Muscle of leg (tissue), 3 donors: ENCODE measurements at regions not wholly inside any gene's neighbourhood (a gene's known extent, or its start where the extent isn't known, plus 50 kb on each side); places are given as distances from the start of the nearest gene placed in this dataset.
"Not testable (repeated sequence)": the region's sequence is repeated elsewhere in the genome, so short reads cannot be mapped to it uniquely, and the experiment has no call there.

Experiments used
- DNase-seq: peaks from one replicate; pipeline ENCODE4 v3.0.0; 2013
- H3K27ac ChIP-seq: one replicate; pipeline ENCODE4 v1.5.1; 2013; ENCODE audit warnings: mild to moderate bottlenecking, low read length, control low read depth
- H3K27me3 ChIP-seq: one replicate; pipeline ENCODE4 v1.6.1; 2013; ENCODE audit warnings: low read length; ENCODE audit not compliant: control insufficient read depth, insufficient read depth
- H3K36me3 ChIP-seq: one replicate; pipeline ENCODE4 v1.6.1; 2013; ENCODE audit warnings: low read length; ENCODE audit not compliant: control insufficient read depth, insufficient read depth
- H3K4me1 ChIP-seq: one replicate; pipeline ENCODE4 v1.6.1; 2013; ENCODE audit warnings: low read length; ENCODE audit not compliant: control insufficient read depth, insufficient read depth
- H3K4me3 ChIP-seq: one replicate; pipeline ENCODE4 v1.5.1; 2013; ENCODE audit warnings: low read length, control low read depth
- H3K9me3 ChIP-seq: replicated peaks from 2 replicates; pipeline ENCODE4 v1.6.1; 2013; ENCODE audit warnings: low read depth, low read length; ENCODE audit not compliant: control insufficient read depth
- WGBS: methylation state at CpG from one replicate; pipeline ENCODE4 v1.1.5; 2013; ENCODE audit warnings: missing lambda C conversion rate; ENCODE audit not compliant: insufficient coverage; 5-methylcytosine and 5-hydroxymethylcytosine counted together

- no CpG with 5 or more reads among the region's 4 CpGs for WGBS
- H3K27me3 ChIP-seq, H3K27ac ChIP-seq, H3K4me3 ChIP-seq, H3K9me3 ChIP-seq, H3K36me3 ChIP-seq, H3K4me1 ChIP-seq, DNase-seq: not testable (repeated sequence)
Measured at GRCh38 chr17:20683651-20684229, 104.2 kb downstream of the CDRT15L2 start.

- H3K36me3 ChIP-seq, H3K27me3 ChIP-seq, H3K4me1 ChIP-seq, DNase-seq, H3K4me3 ChIP-seq, H3K27ac ChIP-seq, H3K9me3 ChIP-seq: not testable (repeated sequence)
- 100% methylated on average over 2 of the region's 32 CpGs for WGBS
Measured at GRCh38 chr17:20684975-20685374, 105.5 kb downstream of the CDRT15L2 start.

GRCh38 chr17:20687584-20687983, 108.1 kb downstream of the CDRT15L2 start:
- not testable (repeated sequence) for H3K36me3 ChIP-seq, H3K4me1 ChIP-seq, H3K9me3 ChIP-seq, H3K4me3 ChIP-seq, H3K27ac ChIP-seq, DNase-seq, H3K27me3 ChIP-seq
- no CpG with 5 or more reads among the region's 2 CpGs for WGBS

GRCh38 chr17:20689170-20689749, 109.7 kb downstream of the CDRT15L2 start:
- not testable (repeated sequence) for H3K27ac ChIP-seq, DNase-seq, H3K4me1 ChIP-seq, H3K9me3 ChIP-seq, H3K36me3 ChIP-seq, H3K27me3 ChIP-seq, H3K4me3 ChIP-seq
- 53% methylated on average over 3 of the region's 10 CpGs for WGBS

- not testable (repeated sequence) for H3K27me3 ChIP-seq, H3K36me3 ChIP-seq, DNase-seq, H3K4me3 ChIP-seq, H3K9me3 ChIP-seq, H3K27ac ChIP-seq, H3K4me1 ChIP-seq
- WGBS = no CpG with 5 or more reads among the region's 1 CpG
Measured at GRCh38 chr17:20692706-20693105, 113.2 kb downstream of the CDRT15L2 start.

GRCh38 chr17:20695871-20696270, 116.3 kb downstream of the CDRT15L2 start:
- H3K27ac ChIP-seq, H3K36me3 ChIP-seq, H3K4me1 ChIP-seq, DNase-seq, H3K9me3 ChIP-seq, H3K4me3 ChIP-seq, H3K27me3 ChIP-seq: not testable (repeated sequence)
- WGBS = no CpG with 5 or more reads among the region's 1 CpG

GRCh38 chr17:20698463-20699206, 119.1 kb downstream of the CDRT15L2 start:
- not testable (repeated sequence) for H3K4me3 ChIP-seq, H3K27ac ChIP-seq, H3K4me1 ChIP-seq, H3K27me3 ChIP-seq, H3K36me3 ChIP-seq, H3K9me3 ChIP-seq, DNase-seq
- 100% methylated on average over 1 of the region's 8 CpGs for WGBS

- not testable (repeated sequence) for H3K9me3 ChIP-seq, H3K27me3 ChIP-seq, H3K36me3 ChIP-seq, H3K27ac ChIP-seq, H3K4me1 ChIP-seq, H3K4me3 ChIP-seq, DNase-seq
- no CpG with 5 or more reads among the region's 5 CpGs for WGBS
Measured at GRCh38 chr17:20700528-20700927, 121.0 kb downstream of the CDRT15L2 start.

- DNase-seq, H3K9me3 ChIP-seq, H3K4me3 ChIP-seq, H3K27me3 ChIP-seq, H3K27ac ChIP-seq, H3K36me3 ChIP-seq, H3K4me1 ChIP-seq: not testable (repeated sequence)
- no CpG with 5 or more reads among the region's 5 CpGs for WGBS
Measured at GRCh38 chr17:20701366-20701765, 121.8 kb downstream of the CDRT15L2 start.

- no peaks in the 10 kb centered on the region for H3K27me3 ChIP-seq
- no peak overlapping the region for H3K27ac ChIP-seq
- no peaks in the 10 kb centered on the region for H3K36me3 ChIP-seq
- no peaks in the 10 kb centered on the region for H3K4me1 ChIP-seq
- 100% methylated on average over 2 of the region's 4 CpGs for WGBS
- no peaks in the 10 kb centered on the region for H3K9me3 ChIP-seq
- H3K4me3 ChIP-seq = no peak overlapping the region
- no peak for DNase-seq
Measured at GRCh38 chr17:20702692-20703091, 123.2 kb downstream of the CDRT15L2 start.
